SK-N-MC (cell line): ENCODE measurements at regions not wholly inside any gene's neighbourhood (a gene's known extent, or its start where the extent isn't known, plus 50 kb on each side); places are given as distances from the start of the nearest gene placed in this dataset.

Source experiments
- EZH2 ChIP-seq: fragments of 200-600 bp; sonication (generic); IDR thresholded peaks from one replicate; pipeline ENCODE4 v1.6.1; 2017; ENCODE audit warnings: antibody characterized with exemption
- POLR2AphosphoS5 ChIP-seq: IDR thresholded peaks from 2 replicates; pipeline ENCODE4 v1.6.1; 2012; ENCODE audit warnings: mild to moderate bottlenecking, low read depth, low read length, borderline replicate concordance

DNA sequence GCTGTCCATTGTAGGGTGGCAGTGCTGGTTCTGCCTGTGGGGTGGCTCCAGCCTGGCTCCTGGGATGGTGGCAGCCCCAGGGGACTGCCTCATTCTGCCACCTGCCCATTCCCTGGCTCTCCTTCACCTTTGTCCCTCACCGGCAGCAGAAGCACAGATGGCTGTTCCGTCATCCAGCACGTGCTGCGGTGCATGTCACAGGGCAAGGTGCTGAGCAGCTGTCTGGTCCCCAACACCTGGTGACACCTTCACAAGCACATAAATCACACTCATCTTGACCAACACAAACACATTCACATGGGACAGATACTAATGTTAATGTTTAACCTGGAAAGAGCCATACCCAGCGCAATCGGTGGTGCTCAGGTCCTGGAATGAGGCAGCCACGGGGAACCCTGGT is 126.8 kb downstream of the UQCRFS1 start:
- TF ChIP-seq EZH2: no peak
- TF ChIP-seq POLR2AphosphoS5: no peak
